Pancreas (tissue), 10 donors: ENCODE measurements at regions not wholly inside any gene's neighbourhood (a gene's known extent, or its start where the extent isn't known, plus 50 kb on each side); places are given as distances from the start of the nearest gene placed in this dataset.
"Not testable (repeated sequence)": the region's sequence is repeated elsewhere in the genome, so short reads cannot be mapped to it uniquely, and the experiment has no call there.

Experiments
- ATAC-seq, 4 donors: fragments of 200-7000 bp; cut with Tn5 transposase; one replicate each; pipeline versions ENCODE4 v1.8.0 to v1.9.1; 2020; ENCODE audit warnings: mild to moderate bottlenecking in 4 of 4, moderate library complexity in 4 of 4
- DNase-seq, 6 donors: peaks; one replicate each; pipeline ENCODE4 v3.0.0-alpha.2; 2020
- FAIRE-seq: peaks from 2 replicates; lab custom pipeline; 2012; peaks lifted over from hg19 to GRCh38; lab: Jason Lieb, UNC
- H3K27ac ChIP-seq, 4 donors: fragments of 200-600 bp; sonication (generic); 1 replicate in 3 of 4; 2 replicates in 1 of 4; pipeline versions ENCODE4 v1.5.0 to v1.8.0; 2020
- H3K27me3 ChIP-seq, 4 donors: fragments of 200-600 bp; one replicate each; pipeline ENCODE4 v1.8.0; 2021
- H3K36me3 ChIP-seq, 3 donors: fragments of 200-600 bp; sonication (generic) in 1 of 3; one replicate each; pipeline versions ENCODE4 v1.5.0 to v1.8.0; 2020 to 2021
- H3K4me1 ChIP-seq, 3 donors: fragments of 200-600 bp; one replicate each; pipeline ENCODE4 v1.8.0; 2021
- H3K4me3 ChIP-seq, 4 donors: fragments of 200-600 bp; sonication (generic) in 2 of 4; one replicate each; pipeline versions ENCODE4 v1.5.0 to v1.8.0; 2020 to 2021
- H3K9me3 ChIP-seq, 4 donors: fragments of 200-600 bp; one replicate each; pipeline ENCODE4 v1.8.0; 2021
- WGBS, 2 donors: extraction: QIAGEN DNeasy Blood & Tissue Kit; methylation state at CpG; one replicate each; pipeline ENCODE4 v1.1.7; 2013; 5-methylcytosine and 5-hydroxymethylcytosine counted together
- intact Hi-C, 3 donors: fragments of 100-400 bp; cut with DNase I; formaldehyde crosslinking; loops; one replicate each; pipeline versions ENCODE4 v1.11.1 to v1.14.2; 2022
- TF ChIP-seq, protein P1 (sequence below), 4 donors: fragments of 200-600 bp; sonication (generic) in 3 of 4; IDR thresholded peaks; one replicate each; pipeline versions ENCODE4 v1.5.0 to v1.8.0; 2021; ENCODE audit warnings: antibody characterized with exemption in 4 of 4
- donor health status: healthy with polysubstance abuse.
- donor health status: DM: no; HTN: no; CAD: no; lungs with moderate emphysema.
- donor health status: DM: no; HTN: no; CAD: no.
- donor health status: control.
- donor health status: control.
- donor health status: Bipolar disorder and iron deficiency.
- donor health status: DM: yes; HTN: yes; CAD: no.
- donor health status: DM: no; HTN: no; CAD: no.
- donor health status: DM: no; HTN: no; CAD: no.
- donor health status: DM: yes; HTN: yes; CAD: no.

DNA sequence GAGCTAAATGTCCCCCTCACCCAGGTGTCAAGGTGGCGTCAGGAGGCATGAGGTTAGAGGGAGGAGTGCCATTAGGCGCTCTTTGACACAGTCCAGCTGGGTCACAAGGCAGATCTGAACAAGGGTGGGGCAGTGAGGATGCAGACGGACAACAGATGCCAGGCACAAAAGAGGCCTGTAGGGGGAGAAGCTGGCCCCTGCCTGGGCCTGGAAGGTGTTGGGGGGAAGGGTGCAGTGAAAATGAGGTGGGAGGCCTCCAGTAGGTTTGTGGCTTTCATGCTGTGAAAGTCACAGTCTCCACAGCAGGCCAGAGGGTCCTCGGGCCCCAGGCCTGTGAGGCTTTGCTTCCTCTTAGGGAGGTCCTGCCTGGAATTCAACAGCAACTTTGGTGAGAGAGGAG lies 85.0 kb upstream of the PLET1 start:
- TF ChIP-seq, protein P1, sequence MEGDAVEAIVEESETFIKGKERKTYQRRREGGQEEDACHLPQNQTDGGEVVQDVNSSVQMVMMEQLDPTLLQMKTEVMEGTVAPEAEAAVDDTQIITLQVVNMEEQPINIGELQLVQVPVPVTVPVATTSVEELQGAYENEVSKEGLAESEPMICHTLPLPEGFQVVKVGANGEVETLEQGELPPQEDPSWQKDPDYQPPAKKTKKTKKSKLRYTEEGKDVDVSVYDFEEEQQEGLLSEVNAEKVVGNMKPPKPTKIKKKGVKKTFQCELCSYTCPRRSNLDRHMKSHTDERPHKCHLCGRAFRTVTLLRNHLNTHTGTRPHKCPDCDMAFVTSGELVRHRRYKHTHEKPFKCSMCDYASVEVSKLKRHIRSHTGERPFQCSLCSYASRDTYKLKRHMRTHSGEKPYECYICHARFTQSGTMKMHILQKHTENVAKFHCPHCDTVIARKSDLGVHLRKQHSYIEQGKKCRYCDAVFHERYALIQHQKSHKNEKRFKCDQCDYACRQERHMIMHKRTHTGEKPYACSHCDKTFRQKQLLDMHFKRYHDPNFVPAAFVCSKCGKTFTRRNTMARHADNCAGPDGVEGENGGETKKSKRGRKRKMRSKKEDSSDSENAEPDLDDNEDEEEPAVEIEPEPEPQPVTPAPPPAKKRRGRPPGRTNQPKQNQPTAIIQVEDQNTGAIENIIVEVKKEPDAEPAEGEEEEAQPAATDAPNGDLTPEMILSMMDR (IDR thresholded peaks at IDR 0.05), result no peak
- no peaks in the 10 kb centered on the region for H3K36me3 ChIP-seq
- intact Hi-C loops, result no loop called here
- H3K9me3 ChIP-seq, result no peaks in the 10 kb centered on the region
- no peaks in the 10 kb centered on the region for H3K27me3 ChIP-seq
- H3K4me1 ChIP-seq, result peaks cover 0 to 3% (median 0%) of the 10 kb centered on the region in 3 donors
- no peak for FAIRE-seq
- ATAC-seq, result no peak
- no peak for DNase-seq
- H3K27ac ChIP-seq, result no peak overlapping the region
- 73 to 74% methylated on average over 4 of the region's 4 CpGs for WGBS, 2 donors
- H3K4me3 ChIP-seq, result no peak overlapping the region

DNA sequence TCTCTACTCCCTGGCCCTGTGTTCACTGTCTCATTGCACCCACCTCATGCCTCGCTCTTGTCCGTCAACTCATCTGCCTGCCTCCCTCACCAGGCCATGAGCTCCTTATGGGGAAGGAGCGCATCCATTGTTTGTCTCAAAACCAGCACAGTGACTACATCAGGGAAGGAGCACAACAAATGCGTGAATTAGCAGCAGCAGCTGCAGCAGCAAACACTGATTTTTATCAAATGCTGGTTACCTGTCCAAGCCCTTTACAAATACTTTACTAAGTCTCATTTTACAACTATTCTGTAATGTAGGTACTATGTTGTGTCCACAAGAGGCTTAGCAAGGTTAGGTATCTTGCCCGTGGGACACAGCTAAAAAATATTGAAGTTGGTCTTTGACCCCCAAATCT lies 85.9 kb upstream of the PLET1 start:
- no peaks in the 10 kb centered on the region for H3K36me3 ChIP-seq
- intact Hi-C loops, result no loop called here
- H3K9me3 ChIP-seq, result no peaks in the 10 kb centered on the region
- FAIRE-seq (no peak), ATAC-seq (no peak), DNase-seq (no peak)
- TF ChIP-seq, protein P1 (IDR thresholded peaks at IDR 0.05), result no peak
- H3K4me1 ChIP-seq, result peaks cover 0 to 3% (median 0%) of the 10 kb centered on the region in 3 donors
- H3K4me3 ChIP-seq, result no peak overlapping the region
- H3K27me3 ChIP-seq, result no peaks in the 10 kb centered on the region
- H3K27ac ChIP-seq, result no peak overlapping the region
- 93 to 94% methylated on average over 5 of the region's 5 CpGs for WGBS, 2 donors

- Histone ChIP-seq H3K36me3 (no peaks in the 10 kb centered on the region), H3K27ac (no peak overlapping the region), H3K9me3 (no peaks in the 10 kb centered on the region), H3K4me1 (peaks cover 0 to under 1% (median 0%) of the 10 kb centered on the region in 3 donors), H3K27me3 (no peaks in the 10 kb centered on the region), H3K4me3 (no peak overlapping the region)
- DNase-seq, result no peak
- ATAC-seq, result no peak
- FAIRE-seq, result no peak
- intact Hi-C loops, result no loop called here
- 79 to 83% methylated on average over 6 of the region's 6 CpGs for WGBS, 2 donors
- TF ChIP-seq, protein P1 (IDR thresholded peaks at IDR 0.05), result no peak
Observed at GRCh38 chr11:112348480-112349029, 87.9 kb upstream of the PLET1 start.

DNA sequence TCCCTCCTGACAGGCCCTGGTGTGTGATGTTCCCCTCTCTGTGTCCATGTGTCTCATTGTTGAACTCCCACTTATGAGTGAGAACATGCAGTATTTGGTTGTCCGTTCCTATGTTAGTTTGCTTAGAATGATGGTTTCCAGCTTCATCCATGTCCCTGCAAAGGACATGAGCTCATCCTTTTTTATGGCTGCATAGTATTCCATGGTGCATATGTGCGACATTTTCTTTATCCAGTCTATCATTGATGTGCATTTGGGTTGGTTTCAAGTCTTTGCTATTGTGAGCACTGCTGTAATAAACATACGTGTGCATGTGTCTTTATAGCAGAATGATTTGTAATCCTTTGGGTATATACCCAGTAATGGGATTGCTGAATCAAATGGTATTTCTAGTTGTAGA lies 90.8 kb upstream of the PLET1 start:
- FAIRE-seq, H3K27me3 ChIP-seq, H3K4me3 ChIP-seq, H3K4me1 ChIP-seq, ATAC-seq, H3K36me3 ChIP-seq, DNase-seq, H3K9me3 ChIP-seq, H3K27ac ChIP-seq, intact Hi-C loops: not testable (repeated sequence)
- WGBS, 2 donors, result 78 to 87% methylated on average over 3 of the region's 3 CpGs

DNA sequence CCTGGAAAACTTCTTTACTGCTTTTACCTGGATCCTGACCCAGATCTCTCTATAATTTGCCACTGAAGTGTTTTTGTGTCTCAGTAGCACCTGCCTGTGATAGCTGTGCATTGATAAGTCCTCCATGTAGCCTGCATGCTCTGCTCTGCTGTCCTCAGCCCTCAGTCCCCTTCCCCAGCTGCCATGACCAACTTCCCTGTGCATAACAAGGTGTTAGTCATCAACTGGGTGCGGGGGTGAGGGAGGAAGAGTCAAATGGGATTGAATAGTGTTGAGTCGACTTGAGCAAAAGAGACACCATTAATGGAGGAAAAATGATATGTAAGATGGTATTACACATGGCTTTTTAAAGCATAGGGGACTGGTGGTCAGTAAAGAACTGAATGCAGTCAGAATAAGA lies 92.2 kb upstream of the PLET1 start:
- Histone ChIP-seq H3K36me3 (no peaks in the 10 kb centered on the region), H3K4me1 (no peaks in the 10 kb centered on the region), H3K27me3 (no peaks in the 10 kb centered on the region), H3K4me3 (no peak overlapping the region), H3K9me3 (no peaks in the 10 kb centered on the region), H3K27ac (no peak overlapping the region)
- FAIRE-seq, result no peak
- intact Hi-C loops, result no loop called here
- ATAC-seq, result no peak
- TF ChIP-seq, protein P1 (IDR thresholded peaks at IDR 0.05), result no peak
- DNase-seq, result no peak
- WGBS, 2 donors, result 46 to 55% methylated on average over 2 of the region's 2 CpGs
